HCT116 (cell line): ENCODE measurements at regions not wholly inside any gene's neighbourhood (a gene's known extent, or its start where the extent isn't known, plus 50 kb on each side); places are given as distances from the start of the nearest gene placed in this dataset.

Source experiments
- CTCF ChIP-seq, 3 experiments: fragments of 200-600 bp in 1 of 3; sonication (generic) in 1 of 3; IDR thresholded peaks in 2 of 3; conservative IDR thresholded peaks in 1 of 3; 2 replicates each; pipeline ENCODE4 v1.5.1; 2012 to 2017; ENCODE audit warnings: low read depth in 2 of 3, low read length in 2 of 3, antibody characterized with exemption in 1 of 3, borderline replicate concordance in 1 of 3, control low read depth in 1 of 3, mild to moderate bottlenecking in 1 of 3, mixed read lengths in 1 of 3, mixed run types in 1 of 3, moderate library complexity in 1 of 3; ENCODE audit not compliant: insufficient read depth in 1 of 3
- EGR1 ChIP-seq: IDR thresholded peaks from 2 replicates; pipeline ENCODE4 v1.6.1; 2012; ENCODE audit warnings: low read depth
- ELF1 ChIP-seq: IDR thresholded peaks from 2 replicates; pipeline ENCODE4 v1.6.1; 2012; ENCODE audit warnings: low read depth, borderline replicate concordance
- FOSL1 ChIP-seq: IDR thresholded peaks from 2 replicates; pipeline ENCODE4 v1.6.1; 2012; ENCODE audit warnings: low read depth
- MAX ChIP-seq: IDR thresholded peaks from 2 replicates; pipeline ENCODE4 v1.6.1; 2012
- POLR2A ChIP-seq: IDR thresholded peaks from 2 replicates; pipeline ENCODE4 v1.7.0; 2011; ENCODE audit warnings: borderline replicate concordance; ENCODE audit not compliant: insufficient read depth, insufficient read length; ENCODE audit errors: extremely low read depth
- REST ChIP-seq: IDR thresholded peaks from 2 replicates; pipeline ENCODE4 v1.6.1; 2012; ENCODE audit warnings: low read depth
- SP1 ChIP-seq: IDR thresholded peaks from 2 replicates; pipeline ENCODE4 v1.6.1; 2012; ENCODE audit warnings: low read depth
- SRF ChIP-seq: IDR thresholded peaks from 2 replicates; pipeline ENCODE4 v1.6.1; 2012; ENCODE audit warnings: low read depth
- TCF7L2 ChIP-seq: IDR thresholded peaks from 2 replicates; pipeline ENCODE4 v1.7.0; 2011; ENCODE audit warnings: borderline replicate concordance, inconsistent platforms; ENCODE audit not compliant: insufficient read depth, insufficient read length; ENCODE audit errors: extremely low read depth
- YY1 ChIP-seq: IDR thresholded peaks from 2 replicates; pipeline ENCODE4 v1.6.1; 2011; ENCODE audit warnings: low read length, low read depth, moderate library complexity, mild to moderate bottlenecking; ENCODE audit not compliant: insufficient replicate concordance; ENCODE audit errors: extremely low read depth
- ZFX ChIP-seq: fragments of 450-650 bp; IDR thresholded peaks from 2 replicates; pipeline ENCODE4 v1.6.1; 2017
- ZNF274 ChIP-seq: fragments of 200-500 bp; sonication (Bioruptor generic); IDR thresholded peaks from 2 replicates; pipeline ENCODE4 v1.6.1; 2014; ENCODE audit warnings: mild to moderate bottlenecking, low read depth, low read length, inconsistent platforms

- no peak for TF ChIP-seq FOSL1
- TF ChIP-seq ZFX, result no peak
- no peak for TF ChIP-seq CTCF (IDR thresholded peaks at IDR 0.05 in 2 of 3, conservative IDR thresholded peaks at IDR 0.05 in 1 of 3; ENCODE audit: borderline replicate concordance in 1 of 3, insufficient read depth in 1 of 3, low read depth in 2 of 3, low read length in 2 of 3)
- TF ChIP-seq REST, result no peak
- no peak for TF ChIP-seq ELF1
- TF ChIP-seq YY1, result no peak
- TF ChIP-seq MAX, result no peak
- no peak for TF ChIP-seq ZNF274
- no peak for TF ChIP-seq SP1
- no peak for TF ChIP-seq EGR1
- no peak for TF ChIP-seq SRF
- no peak for TF ChIP-seq TCF7L2
- TF ChIP-seq POLR2A, result no peak
Measured at GRCh38 chr5:171706736-171707441, 78.7 kb upstream of the SMIM23 start.
